ENCODE measurements at regions not wholly inside any gene's neighbourhood (a gene's known extent, or its start where the extent isn't known, plus 50 kb on each side); places are given as distances from the start of the nearest gene placed in this dataset.

DNA sequence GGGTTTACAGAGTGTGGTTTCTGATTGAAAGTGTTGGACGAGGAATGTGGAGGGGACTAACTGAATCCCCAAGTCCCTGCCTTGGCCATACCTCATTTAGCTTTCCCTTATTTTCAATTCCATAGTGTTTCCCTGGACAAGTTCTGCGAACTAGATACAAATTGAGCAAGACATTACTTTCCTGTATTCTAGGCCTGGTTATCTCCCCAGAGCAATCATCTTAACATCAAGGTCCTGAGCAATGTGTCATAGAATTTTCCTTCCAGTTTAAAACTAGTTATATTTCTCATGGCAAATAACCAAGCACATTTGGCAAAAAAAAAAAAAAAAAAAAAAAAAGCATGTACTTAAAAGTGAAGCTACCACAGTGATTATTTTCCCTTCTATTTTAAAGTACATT lies 330.1 kb downstream of the CDH11 start:
- TF ChIP-seq, protein P1, sequence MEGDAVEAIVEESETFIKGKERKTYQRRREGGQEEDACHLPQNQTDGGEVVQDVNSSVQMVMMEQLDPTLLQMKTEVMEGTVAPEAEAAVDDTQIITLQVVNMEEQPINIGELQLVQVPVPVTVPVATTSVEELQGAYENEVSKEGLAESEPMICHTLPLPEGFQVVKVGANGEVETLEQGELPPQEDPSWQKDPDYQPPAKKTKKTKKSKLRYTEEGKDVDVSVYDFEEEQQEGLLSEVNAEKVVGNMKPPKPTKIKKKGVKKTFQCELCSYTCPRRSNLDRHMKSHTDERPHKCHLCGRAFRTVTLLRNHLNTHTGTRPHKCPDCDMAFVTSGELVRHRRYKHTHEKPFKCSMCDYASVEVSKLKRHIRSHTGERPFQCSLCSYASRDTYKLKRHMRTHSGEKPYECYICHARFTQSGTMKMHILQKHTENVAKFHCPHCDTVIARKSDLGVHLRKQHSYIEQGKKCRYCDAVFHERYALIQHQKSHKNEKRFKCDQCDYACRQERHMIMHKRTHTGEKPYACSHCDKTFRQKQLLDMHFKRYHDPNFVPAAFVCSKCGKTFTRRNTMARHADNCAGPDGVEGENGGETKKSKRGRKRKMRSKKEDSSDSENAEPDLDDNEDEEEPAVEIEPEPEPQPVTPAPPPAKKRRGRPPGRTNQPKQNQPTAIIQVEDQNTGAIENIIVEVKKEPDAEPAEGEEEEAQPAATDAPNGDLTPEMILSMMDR (IDR thresholded peaks at IDR 0.05), result no peak
- no peak for DNase-seq
- H3K9me3 Mint-ChIP-seq, result no peaks in the 10 kb centered on the region
- no peak overlapping the region for H3K27ac Mint-ChIP-seq
- peaks cover under 1% of the 10 kb centered on the region; the same call in 1 of the 2 replicates for H3K27me3 Mint-ChIP-seq (ENCODE audit: insufficient read depth)
- H3K4me1 Mint-ChIP-seq (ENCODE audit: low read depth), result no peaks in the 10 kb centered on the region
- H3K36me3 Mint-ChIP-seq (ENCODE audit: low read depth), result no peaks in the 10 kb centered on the region
- no peak overlapping the region for H3K4me3 Mint-ChIP-seq

DNA sequence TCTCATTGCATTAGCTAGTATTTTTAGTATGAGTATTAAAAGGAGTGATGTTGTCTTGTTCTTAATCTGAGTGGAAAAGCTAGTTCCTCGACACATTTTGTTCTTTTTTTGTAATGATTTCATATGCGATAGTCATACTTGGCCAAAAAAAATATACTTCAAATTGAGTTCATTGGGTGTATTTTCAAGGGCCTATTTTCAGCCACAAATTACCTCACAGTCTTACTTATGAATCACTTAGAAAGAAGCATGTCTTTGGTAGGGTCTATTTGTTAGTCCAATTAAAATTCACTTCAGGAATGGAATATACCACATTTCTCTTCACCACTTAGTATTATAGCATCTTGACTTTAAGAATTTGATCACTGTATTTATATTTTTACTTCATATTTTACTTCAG lies 337.2 kb downstream of the CDH11 start:
- TF ChIP-seq, protein P1 (IDR thresholded peaks at IDR 0.05), result no peak
- H3K27ac Mint-ChIP-seq, result no peak overlapping the region
- H3K9me3 Mint-ChIP-seq, result no peaks in the 10 kb centered on the region
- H3K36me3 Mint-ChIP-seq (ENCODE audit: low read depth), result no peaks in the 10 kb centered on the region
- no peak overlapping the region for H3K4me3 Mint-ChIP-seq
- no peaks in the 10 kb centered on the region for H3K27me3 Mint-ChIP-seq (ENCODE audit: insufficient read depth)
- no peaks in the 10 kb centered on the region for H3K4me1 Mint-ChIP-seq (ENCODE audit: low read depth)
- no peak for DNase-seq

DNA sequence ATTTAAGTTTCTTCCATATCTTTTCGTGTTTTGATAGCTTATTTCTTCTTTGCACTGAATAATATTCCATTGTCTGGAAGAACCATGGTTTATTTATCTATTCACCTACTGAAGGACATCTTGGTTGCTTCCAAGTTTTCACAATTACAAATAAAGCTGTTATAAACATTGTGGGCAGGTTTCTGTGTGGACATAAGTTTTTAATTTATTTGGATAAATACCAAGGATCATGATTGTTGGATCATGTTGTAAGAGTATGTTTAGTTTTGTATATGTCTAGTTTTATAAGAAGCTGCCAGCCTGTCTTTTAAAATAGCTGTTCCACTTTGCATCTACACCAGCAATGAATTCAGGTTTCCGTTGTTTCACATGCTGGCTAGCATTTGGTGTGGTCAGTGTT lies 339.4 kb downstream of the CDH11 start:
- no peak for DNase-seq
- H3K4me1 Mint-ChIP-seq (ENCODE audit: low read depth), result no peaks in the 10 kb centered on the region

DNA sequence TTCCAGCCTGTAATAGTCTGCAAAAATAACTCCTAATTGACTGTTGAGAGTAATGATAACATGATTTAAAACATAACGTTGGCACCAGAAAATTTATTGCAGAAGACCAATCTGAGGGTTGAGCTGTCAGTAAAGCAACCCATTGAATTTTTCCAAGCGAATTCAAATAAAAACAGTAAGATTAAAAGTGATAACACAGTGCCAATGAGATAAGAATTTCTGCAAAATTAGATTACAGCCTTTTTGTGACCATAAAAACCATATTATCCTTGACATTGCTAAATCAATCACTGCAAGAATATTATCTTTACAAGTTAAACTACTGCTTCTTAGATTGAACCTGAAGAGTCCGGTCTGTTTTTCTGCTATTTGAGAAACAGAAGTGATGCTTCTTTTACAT lies 341.4 kb downstream of the CDH11 start:
- peaks cover 4% of the 10 kb centered on the region; the same call in 1 of the 2 replicates for H3K27me3 Mint-ChIP-seq (ENCODE audit: insufficient read depth)
- no peaks in the 10 kb centered on the region for H3K9me3 Mint-ChIP-seq
- TF ChIP-seq, protein P1 (IDR thresholded peaks at IDR 0.05), result no peak
- H3K4me1 Mint-ChIP-seq (ENCODE audit: low read depth), result no peaks in the 10 kb centered on the region
- no peak for DNase-seq
- no peak overlapping the region for H3K27ac Mint-ChIP-seq
- no peak overlapping the region for H3K4me3 Mint-ChIP-seq
- no peaks in the 10 kb centered on the region for H3K36me3 Mint-ChIP-seq (ENCODE audit: low read depth)

More for the DNA sequence above, 339.4 kb downstream of the CDH11 start:
- Mint-ChIP-seq H3K4me3 (no peak overlapping the region), H3K9me3 (no peaks in the 10 kb centered on the region), H3K27me3 (ENCODE audit: insufficient read depth) (peaks cover 4% of the 10 kb centered on the region; the same call in 1 of the 2 replicates), H3K27ac (no peak overlapping the region), H3K36me3 (ENCODE audit: low read depth) (no peaks in the 10 kb centered on the region)
- TF ChIP-seq, protein P1 (IDR thresholded peaks at IDR 0.05), result no peak

DNA sequence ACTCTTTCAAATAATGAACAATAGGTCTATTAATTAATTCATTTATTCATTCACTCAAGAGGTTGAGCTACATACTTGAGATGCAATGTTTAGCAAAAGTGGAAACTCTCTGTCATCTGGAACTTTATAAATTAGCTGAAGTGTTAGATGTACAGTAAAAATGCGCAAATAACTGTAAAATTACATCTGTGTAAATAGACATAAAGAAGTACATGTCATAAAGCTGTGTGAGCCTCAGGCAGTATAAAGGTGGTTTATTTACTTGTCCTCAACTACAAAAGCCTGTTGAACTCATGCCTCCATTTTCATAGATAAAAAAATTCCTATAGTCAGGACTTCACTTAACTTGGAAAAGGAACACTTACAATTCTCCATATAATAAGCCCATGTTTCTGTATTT lies 343.1 kb downstream of the CDH11 start:
- TF ChIP-seq, protein P1 (IDR thresholded peaks at IDR 0.05), result no peak
- Mint-ChIP-seq H3K27me3 (ENCODE audit: insufficient read depth) (peaks cover 4% of the 10 kb centered on the region; the same call in 1 of the 2 replicates), H3K36me3 (ENCODE audit: low read depth) (no peaks in the 10 kb centered on the region), H3K4me1 (ENCODE audit: low read depth) (no peaks in the 10 kb centered on the region), H3K27ac (no peak overlapping the region), H3K9me3 (no peaks in the 10 kb centered on the region), H3K4me3 (no peak overlapping the region)
- DNase-seq, result no peak

DNA sequence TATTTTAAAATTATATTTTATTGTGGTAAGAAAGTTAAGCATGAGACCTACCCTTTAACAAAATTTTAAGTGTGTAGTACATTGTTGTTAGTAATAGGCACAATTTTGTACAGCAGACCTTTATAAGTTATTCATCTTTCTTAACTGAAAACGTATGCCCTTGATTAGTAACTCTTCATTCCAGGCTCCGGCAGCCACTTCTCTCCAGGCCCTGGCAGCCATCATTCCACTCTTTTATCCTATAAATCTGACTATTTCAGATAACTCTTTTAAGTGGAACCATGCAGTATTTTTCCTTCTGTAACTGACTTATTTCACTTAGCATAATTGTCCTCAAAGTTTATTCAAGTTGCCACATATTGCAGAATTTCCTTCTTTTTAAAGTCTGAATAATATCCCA lies 348.2 kb downstream of the CDH11 start:
- no peak overlapping the region for H3K4me3 Mint-ChIP-seq
- no peaks in the 10 kb centered on the region for H3K9me3 Mint-ChIP-seq
- DNase-seq, result no peak

More for the DNA sequence above, 348.2 kb downstream of the CDH11 start:
- H3K27me3 Mint-ChIP-seq (ENCODE audit: insufficient read depth), result no peaks in the 10 kb centered on the region; the same call in 1 of the 2 replicates
- H3K4me1 Mint-ChIP-seq (ENCODE audit: low read depth), result no peaks in the 10 kb centered on the region
- TF ChIP-seq, protein P1 (IDR thresholded peaks at IDR 0.05), result no peak
- H3K36me3 Mint-ChIP-seq (ENCODE audit: low read depth), result no peaks in the 10 kb centered on the region
- H3K27ac Mint-ChIP-seq, result no peak overlapping the region

Measured in HFFc6 (cell line).